ENCODE measurements at regions not wholly inside any gene's neighbourhood (a gene's known extent, or its start where the extent isn't known, plus 50 kb on each side); places are given as distances from the start of the nearest gene placed in this dataset.
A peak's percentile ranks its signal among the peaks of the same experiment; 100 is the strongest.
"Not testable (repeated sequence)": the region's sequence is repeated elsewhere in the genome, so short reads cannot be mapped to it uniquely, and the experiment has no call there.

- H3K4me3 Mint-ChIP-seq, H3K27me3 Mint-ChIP-seq, H3K27ac Mint-ChIP-seq: not testable (repeated sequence)
These were observed 54.7 kb upstream of the APOD start for GRCh38 chr3:195638456-195638855.

GRCh38 chr3:195637473-195638233 is 53.9 kb upstream of the APOD start:
- peak overlapping the region; percentile 14 for H3K4me3 Mint-ChIP-seq
- not testable (repeated sequence) for H3K27me3 Mint-ChIP-seq, H3K27ac Mint-ChIP-seq, DNase-seq, H3K36me3 Mint-ChIP-seq, H3K9me3 Mint-ChIP-seq
- peaks cover 16% of the 10 kb centered on the region for H3K4me1 Mint-ChIP-seq

More at GRCh38 chr3:195638456-195638855, 54.7 kb upstream of the APOD start:
- H3K4me1 Mint-ChIP-seq, result peaks cover 12% of the 10 kb centered on the region
- not testable (repeated sequence) for DNase-seq, H3K36me3 Mint-ChIP-seq, H3K9me3 Mint-ChIP-seq

DNA sequence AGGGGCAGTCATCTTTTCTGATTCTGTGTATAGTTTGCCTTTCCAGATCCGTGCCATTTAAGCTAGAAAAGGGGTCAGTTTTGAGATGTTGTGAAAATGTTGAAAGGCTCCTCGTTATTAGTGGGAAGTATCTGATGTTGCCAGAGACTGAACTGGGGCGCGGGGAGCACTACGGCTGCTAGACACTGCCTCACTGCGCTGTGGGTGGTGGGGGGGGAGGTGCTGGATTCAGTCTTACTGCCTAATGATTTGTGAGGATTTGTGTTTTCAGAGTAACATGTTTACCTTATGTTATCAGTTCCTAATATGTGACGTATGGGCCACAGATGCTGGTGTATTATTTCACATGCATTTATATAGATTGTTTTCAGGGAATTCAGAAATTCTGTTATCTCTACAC is 53.3 kb upstream of the APOD start:
- H3K27ac Mint-ChIP-seq, H3K9me3 Mint-ChIP-seq, H3K27me3 Mint-ChIP-seq, DNase-seq, H3K36me3 Mint-ChIP-seq: not testable (repeated sequence)
- Mint-ChIP-seq H3K4me1 (peaks cover 19% of the 10 kb centered on the region), H3K4me3 (peak overlapping the region; percentile 47)

DNA sequence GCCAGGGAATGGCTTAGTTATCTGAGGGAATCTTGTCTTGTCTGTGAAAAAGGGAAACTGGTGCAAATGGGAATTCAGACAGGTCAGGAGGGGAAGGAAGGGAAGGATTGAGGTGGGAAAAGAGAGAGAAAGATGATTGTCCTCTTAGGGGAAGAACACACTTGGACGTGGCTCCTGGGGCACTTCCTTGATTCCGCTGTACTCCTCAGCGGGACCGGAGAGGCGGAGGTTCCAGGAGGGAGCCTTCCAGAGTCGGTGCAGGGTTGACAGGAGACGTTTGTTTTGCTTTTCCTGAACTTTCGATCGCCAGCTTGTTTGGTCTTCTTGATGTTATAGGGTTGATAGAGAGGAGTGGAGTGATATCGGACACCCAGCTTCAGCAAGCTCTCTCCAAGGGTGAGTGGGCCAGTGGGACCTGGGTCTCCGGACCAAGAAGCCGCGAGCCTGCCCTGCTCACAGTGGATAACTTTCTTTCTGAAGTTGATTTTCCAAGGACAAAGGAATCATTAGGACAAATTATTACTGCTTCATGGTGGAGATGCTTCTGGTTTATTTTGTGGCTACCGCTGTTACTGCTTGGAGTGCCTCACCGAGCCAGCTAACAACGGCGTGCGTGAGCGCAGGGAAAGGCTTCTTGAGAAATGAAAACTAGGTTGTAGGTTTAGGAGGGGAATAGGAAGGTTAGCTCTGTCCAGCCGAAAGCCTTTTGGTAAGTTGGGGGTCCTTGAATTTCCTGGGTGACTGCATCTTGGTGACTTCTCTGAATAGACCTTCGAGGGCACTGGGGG is 52.4 kb upstream of the APOD start:
- Mint-ChIP-seq H3K4me1 (peaks cover 19% of the 10 kb centered on the region), H3K27ac (peak overlapping the region; percentile 45), H3K4me3 (peak overlapping the region; percentile 68)
- not testable (repeated sequence) for DNase-seq, H3K9me3 Mint-ChIP-seq, H3K36me3 Mint-ChIP-seq, H3K27me3 Mint-ChIP-seq

- H3K4me1 Mint-ChIP-seq, result peaks cover 19% of the 10 kb centered on the region
- not testable (repeated sequence) for H3K27ac Mint-ChIP-seq
These were observed 51.6 kb upstream of the APOD start for GRCh38 chr3:195635262-195635873.

GRCh38 chr3:195634426-195635261 is 50.9 kb upstream of the APOD start:
- H3K4me3 Mint-ChIP-seq, result not testable (repeated sequence)

More at GRCh38 chr3:195635262-195635873, 51.6 kb upstream of the APOD start:
- not testable (repeated sequence) for DNase-seq, H3K27me3 Mint-ChIP-seq, H3K4me3 Mint-ChIP-seq, H3K36me3 Mint-ChIP-seq, H3K9me3 Mint-ChIP-seq

More at GRCh38 chr3:195634426-195635261, 50.9 kb upstream of the APOD start:
- peaks cover 19% of the 10 kb centered on the region for H3K4me1 Mint-ChIP-seq
- DNase-seq, result peak; percentile 60
- H3K27ac Mint-ChIP-seq, H3K36me3 Mint-ChIP-seq, H3K9me3 Mint-ChIP-seq, H3K27me3 Mint-ChIP-seq: not testable (repeated sequence)
